Hepatocyte (in vitro differentiated cells): ENCODE measurements at regions not wholly inside any gene's neighbourhood (a gene's known extent, or its start where the extent isn't known, plus 50 kb on each side); places are given as distances from the start of the nearest gene placed in this dataset.

Source experiments
- DNase-seq: peaks from one replicate; pipeline ENCODE4 v3.0.0-alpha.2; 2016; ENCODE audit warnings: low spot score
- H2AFZ ChIP-seq: fragments of 200-600 bp; sonication (generic); 2 replicates; pipeline ENCODE4 v1.6.0; 2016; ENCODE audit warnings: antibody characterized with exemption, mild to moderate bottlenecking
- H3K27ac ChIP-seq: fragments of 200-600 bp; sonication (generic); 2 replicates; pipeline ENCODE4 v1.5.1; 2016; ENCODE audit warnings: mild to moderate bottlenecking
- H3K27me3 ChIP-seq: fragments of 200-600 bp; sonication (generic); 2 replicates; pipeline ENCODE4 v1.6.1; 2016
- H3K36me3 ChIP-seq: fragments of 200-600 bp; sonication (generic); replicated peaks from 2 replicates; pipeline ENCODE4 v1.5.1; 2016; ENCODE audit warnings: low read depth; ENCODE audit not compliant: insufficient read depth
- H3K4me1 ChIP-seq: fragments of 200-600 bp; sonication (generic); 2 replicates; pipeline ENCODE4 v1.5.1; 2016; ENCODE audit warnings: mild to moderate bottlenecking, moderate library complexity; ENCODE audit not compliant: insufficient read depth
- H3K4me2 ChIP-seq: fragments of 200-600 bp; sonication (generic); 2 replicates; pipeline ENCODE4 v1.6.0; 2016
- H3K4me3 ChIP-seq: fragments of 200-600 bp; sonication (generic); 2 replicates; pipeline ENCODE4 v1.5.1; 2016; ENCODE audit warnings: mild to moderate bottlenecking
- H3K79me2 ChIP-seq: fragments of 200-600 bp; sonication (generic); 2 replicates; pipeline ENCODE4 v1.6.0; 2017; ENCODE audit warnings: mild to moderate bottlenecking
- H3K9me2 ChIP-seq: fragments of 200-600 bp; sonication (generic); replicated peaks from 2 replicates; pipeline ENCODE4 v1.6.0; 2017; ENCODE audit warnings: mild to moderate bottlenecking; ENCODE audit not compliant: insufficient read depth
- H3K9me3 ChIP-seq: fragments of 200-600 bp; sonication (generic); 2 replicates; pipeline ENCODE4 v1.5.1; 2016; ENCODE audit warnings: low read depth, mild to moderate bottlenecking
- H4K20me1 ChIP-seq: fragments of 200-600 bp; sonication (generic); 2 replicates; pipeline ENCODE4 v1.6.0; 2016; ENCODE audit warnings: mild to moderate bottlenecking; ENCODE audit not compliant: insufficient read depth, poor library complexity, severe bottlenecking
- EZH2 ChIP-seq: fragments of 200-600 bp; sonication (generic); IDR thresholded peaks from 2 replicates; pipeline ENCODE4 v1.6.1; 2016; ENCODE audit warnings: antibody characterized with exemption, mild to moderate bottlenecking, borderline replicate concordance
- EZH2phosphoT487 ChIP-seq: fragments of 200-600 bp; sonication (generic); IDR thresholded peaks from one replicate; pipeline ENCODE4 v1.6.1; 2018; ENCODE audit warnings: antibody characterized with exemption, mild to moderate bottlenecking, low read depth, moderate library complexity; ENCODE audit not compliant: unreplicated experiment, severe bottlenecking
- WGBS: methylation state at CpG from one replicate; pipeline ENCODE4 v1.1.6; 2016; ENCODE audit warnings: low lambda C conversion rate; ENCODE audit errors: missing lambda C conversion rate; 5-methylcytosine and 5-hydroxymethylcytosine counted together
- TF ChIP-seq, protein P1 (sequence below): fragments of 200-600 bp; sonication (generic); IDR thresholded peaks from 2 replicates; pipeline ENCODE4 v1.5.1; 2016; ENCODE audit warnings: antibody characterized with exemption, mild to moderate bottlenecking; ENCODE audit not compliant: poor library complexity

DNA sequence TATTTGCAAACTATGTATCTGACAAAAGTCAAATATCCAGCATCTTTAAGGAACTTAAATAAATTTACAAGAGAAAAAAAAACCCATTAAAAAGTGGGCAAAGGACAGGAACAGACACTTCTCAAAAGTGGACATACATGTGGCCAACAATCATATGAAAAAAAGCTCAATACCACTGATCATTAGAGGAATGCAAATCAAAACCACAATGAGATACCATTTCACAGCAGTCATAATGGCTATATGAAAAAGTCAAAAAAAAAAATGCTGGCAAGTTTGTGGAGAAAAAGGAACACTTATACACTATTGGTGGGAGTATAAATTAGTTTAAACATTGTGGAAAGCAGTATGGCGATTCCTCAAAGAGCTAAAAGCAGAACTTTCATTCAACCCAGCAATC is 130.3 kb upstream of the LHCGR start:
- no peak for TF ChIP-seq EZH2phosphoT487
- Histone ChIP-seq H3K9me2 (no peaks in the 10 kb centered on the region), H4K20me1 (no peaks in the 10 kb centered on the region), H3K27me3 (no peaks in the 10 kb centered on the region), H3K4me3 (no peak overlapping the region), H3K4me1 (no peaks in the 10 kb centered on the region), H3K79me2 (no peaks in the 10 kb centered on the region), H3K36me3 (no peaks in the 10 kb centered on the region), H2AFZ (no peak overlapping the region), H3K27ac (no peak overlapping the region), H3K4me2 (no peak overlapping the region), H3K9me3 (no peaks in the 10 kb centered on the region)
- DNase-seq = no peak
- WGBS = 94% methylated on average over 1 of the region's 1 CpG

DNA sequence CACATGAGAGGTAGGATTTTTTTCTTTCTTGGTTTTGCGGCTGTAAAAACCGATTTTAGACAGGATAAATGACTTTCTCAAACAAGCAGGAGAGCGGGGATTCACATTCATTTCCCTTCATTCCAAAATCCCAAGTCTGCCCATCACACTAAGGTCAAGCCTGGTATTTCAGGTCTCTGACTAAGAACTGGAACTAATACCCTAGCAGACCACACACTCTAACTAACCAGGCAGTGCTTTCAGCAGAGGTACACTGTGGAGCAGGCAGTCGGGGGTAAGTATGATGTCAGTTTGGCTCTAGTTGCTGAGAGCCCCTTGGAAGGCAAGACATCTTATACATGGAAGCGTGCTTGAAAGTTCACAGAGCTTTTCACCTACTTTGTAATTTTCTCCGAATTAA is 128.1 kb upstream of the LHCGR start:
- no peak for DNase-seq
- Histone ChIP-seq H3K4me1 (no peaks in the 10 kb centered on the region), H2AFZ (no peak overlapping the region), H3K9me3 (no peaks in the 10 kb centered on the region), H3K4me2 (no peak overlapping the region), H3K9me2 (no peaks in the 10 kb centered on the region), H3K27me3 (no peaks in the 10 kb centered on the region), H3K4me3 (no peak overlapping the region), H3K79me2 (no peaks in the 10 kb centered on the region), H3K36me3 (no peaks in the 10 kb centered on the region), H4K20me1 (no peaks in the 10 kb centered on the region), H3K27ac (no peak overlapping the region)
- no peak for TF ChIP-seq EZH2phosphoT487
- TF ChIP-seq, protein P1, sequence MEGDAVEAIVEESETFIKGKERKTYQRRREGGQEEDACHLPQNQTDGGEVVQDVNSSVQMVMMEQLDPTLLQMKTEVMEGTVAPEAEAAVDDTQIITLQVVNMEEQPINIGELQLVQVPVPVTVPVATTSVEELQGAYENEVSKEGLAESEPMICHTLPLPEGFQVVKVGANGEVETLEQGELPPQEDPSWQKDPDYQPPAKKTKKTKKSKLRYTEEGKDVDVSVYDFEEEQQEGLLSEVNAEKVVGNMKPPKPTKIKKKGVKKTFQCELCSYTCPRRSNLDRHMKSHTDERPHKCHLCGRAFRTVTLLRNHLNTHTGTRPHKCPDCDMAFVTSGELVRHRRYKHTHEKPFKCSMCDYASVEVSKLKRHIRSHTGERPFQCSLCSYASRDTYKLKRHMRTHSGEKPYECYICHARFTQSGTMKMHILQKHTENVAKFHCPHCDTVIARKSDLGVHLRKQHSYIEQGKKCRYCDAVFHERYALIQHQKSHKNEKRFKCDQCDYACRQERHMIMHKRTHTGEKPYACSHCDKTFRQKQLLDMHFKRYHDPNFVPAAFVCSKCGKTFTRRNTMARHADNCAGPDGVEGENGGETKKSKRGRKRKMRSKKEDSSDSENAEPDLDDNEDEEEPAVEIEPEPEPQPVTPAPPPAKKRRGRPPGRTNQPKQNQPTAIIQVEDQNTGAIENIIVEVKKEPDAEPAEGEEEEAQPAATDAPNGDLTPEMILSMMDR = no peak
- no peak for TF ChIP-seq EZH2
- 85% methylated on average over 6 of the region's 6 CpGs for WGBS

DNA sequence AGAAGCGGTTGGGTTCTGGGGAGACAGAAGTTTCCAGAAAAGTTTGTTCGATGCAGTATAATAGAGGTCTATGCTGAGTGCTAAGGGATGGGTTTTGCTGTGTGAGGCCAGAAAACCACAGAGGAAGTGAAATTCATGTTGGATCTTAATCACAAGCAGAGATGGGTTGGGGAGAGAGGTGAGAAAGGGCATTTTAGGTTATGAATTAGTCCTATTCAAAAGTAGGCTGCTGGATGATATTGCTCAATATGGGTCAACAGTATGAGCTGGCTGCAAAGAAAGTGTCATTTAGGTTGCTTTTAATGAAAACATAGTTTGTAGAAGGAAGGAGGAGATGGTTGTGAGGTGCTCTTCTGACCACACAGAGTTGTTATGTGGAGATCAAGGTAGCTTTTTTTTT is 118.8 kb upstream of the LHCGR start:
- Histone ChIP-seq H3K79me2 (no peaks in the 10 kb centered on the region), H3K36me3 (no peaks in the 10 kb centered on the region), H2AFZ (no peak overlapping the region), H4K20me1 (no peaks in the 10 kb centered on the region), H3K27ac (no peak overlapping the region), H3K9me2 (no peaks in the 10 kb centered on the region), H3K9me3 (no peaks in the 10 kb centered on the region), H3K4me3 (no peak overlapping the region), H3K27me3 (no peaks in the 10 kb centered on the region), H3K4me2 (no peak overlapping the region), H3K4me1 (no peaks in the 10 kb centered on the region)
- no peak for TF ChIP-seq EZH2phosphoT487
- no peak for TF ChIP-seq EZH2
- no peak for DNase-seq
- WGBS = 95% methylated on average over 2 of the region's 2 CpGs

DNA sequence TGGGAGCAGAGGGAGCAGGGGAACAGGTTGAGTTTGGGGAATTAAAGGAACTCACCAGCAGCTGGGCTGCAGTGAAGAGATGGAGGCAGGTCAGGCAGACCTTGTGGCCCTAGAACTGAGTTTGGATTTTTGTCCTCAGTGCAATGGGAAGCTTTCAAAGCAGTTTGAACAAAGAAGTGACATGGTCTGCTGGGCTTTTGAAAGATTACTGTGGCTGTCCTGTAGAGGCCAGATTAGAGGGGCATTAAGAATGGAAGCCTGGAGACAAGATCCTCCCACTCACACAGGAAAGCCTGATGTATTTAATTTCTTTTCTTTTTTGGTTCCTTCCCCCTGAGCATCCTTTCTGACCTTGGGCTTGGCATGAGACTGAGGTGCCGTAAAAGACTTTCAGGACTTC is 118.1 kb upstream of the LHCGR start:
- Histone ChIP-seq H4K20me1 (no peaks in the 10 kb centered on the region), H3K4me2 (no peak overlapping the region), H3K79me2 (no peaks in the 10 kb centered on the region), H3K27me3 (no peaks in the 10 kb centered on the region), H3K4me3 (no peak overlapping the region), H3K9me2 (no peaks in the 10 kb centered on the region), H3K9me3 (no peaks in the 10 kb centered on the region), H3K4me1 (no peaks in the 10 kb centered on the region), H2AFZ (no peak overlapping the region), H3K36me3 (no peaks in the 10 kb centered on the region), H3K27ac (no peak overlapping the region)
- TF ChIP-seq EZH2 (no peak), EZH2phosphoT487 (no peak)
- TF ChIP-seq, protein P1 = no peak
- DNase-seq = no peak
- WGBS = 84% methylated on average over 1 of the region's 1 CpG
